HuH-7.5 (cell line): ENCODE measurements at regions not wholly inside any gene's neighbourhood (a gene's known extent, or its start where the extent isn't known, plus 50 kb on each side); places are given as distances from the start of the nearest gene placed in this dataset.

Experiments
- DNase-seq: peaks from one replicate; pipeline ENCODE4 v3.0.0; 2011; ENCODE audit warnings: low spot score

GRCh38 chr5:104739503-104739902, 1176.9 kb upstream of the NUDT12 start:
- no peak for DNase-seq

GRCh38 chr5:104736073-104736472, 1173.5 kb upstream of the NUDT12 start:
- no peak for DNase-seq

- no peak for DNase-seq
Observed at GRCh38 chr5:104734046-104734445, 1171.5 kb upstream of the NUDT12 start.

GRCh38 chr5:104733063-104733669, 1170.6 kb upstream of the NUDT12 start:
- no peak for DNase-seq

GRCh38 chr5:104731331-104731730, 1168.7 kb upstream of the NUDT12 start:
- DNase-seq = no peak

GRCh38 chr5:104708027-104708426, 1145.4 kb upstream of the NUDT12 start:
- no peak for DNase-seq

- DNase-seq = no peak
Observed at GRCh38 chr5:104706600-104706999, 1144.0 kb upstream of the NUDT12 start.

- DNase-seq = no peak
Observed at GRCh38 chr5:104702212-104702611, 1139.6 kb upstream of the NUDT12 start.

- no peak for DNase-seq
Observed at GRCh38 chr5:104699438-104699837, 1136.8 kb upstream of the NUDT12 start.

GRCh38 chr5:104661256-104661655, 1098.7 kb upstream of the NUDT12 start:
- no peak for DNase-seq

- no peak for DNase-seq
Observed at GRCh38 chr5:104659497-104659896, 1096.9 kb upstream of the NUDT12 start.

GRCh38 chr5:104652271-104652861, 1089.8 kb upstream of the NUDT12 start:
- no peak for DNase-seq

GRCh38 chr5:104650313-104651055, 1087.9 kb upstream of the NUDT12 start:
- DNase-seq = no peak

GRCh38 chr5:104646416-104646815, 1083.8 kb upstream of the NUDT12 start:
- no peak for DNase-seq

- DNase-seq = no peak
Observed at GRCh38 chr5:104643320-104643719, 1080.7 kb upstream of the NUDT12 start.

- no peak for DNase-seq
Observed at GRCh38 chr5:104635227-104635626, 1072.6 kb upstream of the NUDT12 start.

- no peak for DNase-seq
Observed at GRCh38 chr5:104628911-104629310, 1066.3 kb upstream of the NUDT12 start.

GRCh38 chr5:104626122-104626521, 1063.5 kb upstream of the NUDT12 start:
- DNase-seq = no peak

- no peak for DNase-seq
Observed at GRCh38 chr5:104612005-104612404, 1049.4 kb upstream of the NUDT12 start.

GRCh38 chr5:104611135-104611767, 1048.7 kb upstream of the NUDT12 start:
- DNase-seq = no peak

GRCh38 chr5:104606258-104606829, 1043.8 kb upstream of the NUDT12 start:
- DNase-seq = no peak

- no peak for DNase-seq
Observed at GRCh38 chr5:104599726-104600125, 1037.1 kb upstream of the NUDT12 start.

- DNase-seq = peak; percentile 4
Observed at GRCh38 chr5:104598285-104598684, 1035.7 kb upstream of the NUDT12 start.
